Muscle layer of duodenum (tissue), 2 donors: ENCODE measurements at regions not wholly inside any gene's neighbourhood (a gene's known extent, or its start where the extent isn't known, plus 50 kb on each side); places are given as distances from the start of the nearest gene placed in this dataset.
"Not testable (repeated sequence)": the region's sequence is repeated elsewhere in the genome, so short reads cannot be mapped to it uniquely, and the experiment has no call there.

ENCODE experiments used
- H3K27ac ChIP-seq: one replicate; pipeline ENCODE4 v1.7.0; 2013; ENCODE audit warnings: mild to moderate bottlenecking, low read length
- H3K27me3 ChIP-seq: one replicate; pipeline ENCODE4 v1.7.0; 2013; ENCODE audit warnings: low read depth, mild to moderate bottlenecking, control low read depth, low read length
- H3K36me3 ChIP-seq, 2 donors: one replicate each; pipeline ENCODE4 v1.7.0; 2013; ENCODE audit warnings: low read length in 2 of 2, control low read depth in 1 of 2, mild to moderate bottlenecking in 1 of 2; ENCODE audit not compliant: insufficient read depth in 2 of 2, control insufficient read depth in 1 of 2
- H3K4me1 ChIP-seq, 2 donors: one replicate each; pipeline ENCODE4 v1.7.0; 2013; ENCODE audit warnings: low read length in 2 of 2, mild to moderate bottlenecking in 2 of 2, control low read depth in 1 of 2, moderate library complexity in 1 of 2; ENCODE audit not compliant: insufficient read depth in 2 of 2, control insufficient read depth in 1 of 2
- H3K4me3 ChIP-seq, 2 donors: one replicate each; pipeline ENCODE4 v1.7.0; 2013; ENCODE audit warnings: low read length in 2 of 2, low read depth in 1 of 2, mild to moderate bottlenecking in 1 of 2
- H3K9me3 ChIP-seq, 2 donors: one replicate each; pipeline ENCODE4 v1.7.0; 2013; ENCODE audit warnings: low read length in 2 of 2, control low read depth in 1 of 2, mild to moderate bottlenecking in 1 of 2; ENCODE audit not compliant: control insufficient read depth in 1 of 2
- donor health status: healthy.

GRCh38 chr20:58042591-58042990, 185.9 kb downstream of the ANKRD60 start:
- H3K36me3 ChIP-seq: no peaks in the 10 kb centered on the region
- no peaks in the 10 kb centered on the region for H3K9me3 ChIP-seq
- no peak overlapping the region for H3K4me3 ChIP-seq
- no peaks in the 10 kb centered on the region for H3K27me3 ChIP-seq
- H3K4me1 ChIP-seq: no peaks in the 10 kb centered on the region
- no peak overlapping the region for H3K27ac ChIP-seq

- Histone ChIP-seq H3K27ac (no peak overlapping the region), H3K36me3 (no peaks in the 10 kb centered on the region), H3K9me3 (no peaks in the 10 kb centered on the region), H3K27me3 (no peaks in the 10 kb centered on the region), H3K4me1 (no peaks in the 10 kb centered on the region), H3K4me3 (no peak overlapping the region)
Measured at GRCh38 chr20:58040447-58041290, 187.8 kb downstream of the ANKRD60 start.

DNA sequence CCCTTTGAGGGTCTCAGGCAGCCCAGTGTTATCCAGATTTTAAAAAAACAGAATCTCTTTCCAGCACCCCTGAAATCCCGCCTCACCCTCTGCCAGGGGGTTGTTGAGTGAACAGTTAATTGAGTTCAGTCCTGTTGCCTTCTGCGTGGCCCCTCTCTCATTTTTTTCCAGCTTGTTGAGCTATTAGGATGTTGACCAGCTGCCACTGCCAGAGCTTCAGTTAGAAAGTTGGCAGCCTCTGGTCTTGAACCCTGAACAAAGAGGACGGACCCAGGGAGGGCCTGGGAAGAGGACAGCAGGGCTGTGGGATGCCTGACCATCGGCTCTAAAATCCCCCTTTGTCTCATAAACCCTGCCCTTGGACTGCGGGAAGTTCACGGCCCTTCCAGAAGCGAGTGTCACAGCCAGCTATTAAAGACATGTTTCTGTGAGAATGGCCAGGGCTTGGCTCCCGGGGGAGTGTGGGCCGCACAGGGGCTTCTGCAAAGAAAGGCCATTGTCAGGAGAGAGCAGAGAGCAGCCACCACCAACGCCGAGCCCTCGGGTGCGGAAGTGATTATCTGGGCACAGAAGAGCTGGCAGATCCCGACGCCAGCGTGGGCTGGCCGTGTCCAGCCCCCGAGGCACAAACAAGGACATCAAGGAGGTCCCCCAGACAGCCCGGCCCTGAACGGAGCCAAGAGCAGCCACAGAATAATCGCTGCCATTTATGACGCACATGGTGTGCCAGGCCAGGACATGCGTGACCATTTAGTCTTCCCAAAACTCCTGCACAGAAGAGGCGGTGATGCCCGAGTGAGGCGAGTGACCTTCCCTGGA, 189.0 kb downstream of the ANKRD60 start:
- H3K27ac ChIP-seq: peak overlapping the region; percentile 40
- no peaks in the 10 kb centered on the region for H3K9me3 ChIP-seq
- H3K36me3 ChIP-seq: no peaks in the 10 kb centered on the region
- no peaks in the 10 kb centered on the region for H3K27me3 ChIP-seq
- H3K4me3 ChIP-seq: no peak overlapping the region
- no peaks in the 10 kb centered on the region for H3K4me1 ChIP-seq

DNA sequence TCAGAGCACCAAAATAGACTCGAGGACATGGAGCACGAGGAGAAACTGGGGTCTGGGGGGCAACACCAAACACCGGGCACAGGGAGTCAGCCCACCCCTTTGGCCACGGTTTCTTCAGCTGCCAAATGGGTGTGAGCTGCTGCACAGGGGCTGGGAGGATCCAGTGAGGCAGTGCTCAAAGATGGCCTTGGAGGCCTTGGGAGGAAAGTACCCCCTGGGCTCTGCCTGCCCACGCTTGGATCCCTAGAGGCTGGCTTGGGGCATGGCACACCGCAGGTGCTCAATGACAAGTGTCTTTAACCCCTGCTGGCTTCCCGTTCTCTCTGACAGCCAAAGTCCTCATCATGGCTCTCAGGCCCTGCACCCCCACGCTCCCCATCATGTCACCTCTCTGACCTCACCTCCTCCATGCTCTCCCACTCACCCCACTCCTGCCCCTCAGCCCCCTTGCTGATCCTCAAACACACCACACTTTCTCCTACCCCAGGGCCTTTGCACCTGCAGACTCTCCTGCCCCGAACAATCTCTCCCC, 190.3 kb downstream of the ANKRD60 start:
- no peaks in the 10 kb centered on the region for H3K4me1 ChIP-seq
- no peak overlapping the region for H3K27ac ChIP-seq
- H3K9me3 ChIP-seq: no peaks in the 10 kb centered on the region
- H3K36me3 ChIP-seq: no peaks in the 10 kb centered on the region
- H3K4me3 ChIP-seq: no peak overlapping the region
- no peaks in the 10 kb centered on the region for H3K27me3 ChIP-seq

DNA sequence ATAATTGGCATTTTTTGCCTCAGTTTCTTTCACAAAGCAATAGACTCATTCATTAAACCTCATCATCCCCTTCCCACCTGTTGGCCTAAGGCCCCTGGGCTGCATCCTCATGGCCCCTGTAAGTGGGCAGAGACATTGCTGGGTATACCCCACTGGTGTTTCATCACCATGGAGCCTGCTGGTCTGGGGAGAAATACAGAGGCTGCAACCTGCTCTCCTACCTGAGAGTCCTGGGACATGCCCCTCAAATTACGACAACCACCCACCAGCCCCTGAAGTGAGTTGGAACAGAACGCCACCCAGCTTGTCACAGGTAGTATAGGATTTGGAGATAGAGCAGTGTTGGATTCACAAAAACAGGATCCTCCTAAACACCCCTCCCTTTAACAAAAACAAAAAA, 190.8 kb downstream of the ANKRD60 start:
- Histone ChIP-seq H3K4me1 (no peaks in the 10 kb centered on the region), H3K4me3 (no peak overlapping the region), H3K27me3 (no peaks in the 10 kb centered on the region), H3K36me3 (no peaks in the 10 kb centered on the region), H3K27ac (no peak overlapping the region), H3K9me3 (no peaks in the 10 kb centered on the region)

DNA sequence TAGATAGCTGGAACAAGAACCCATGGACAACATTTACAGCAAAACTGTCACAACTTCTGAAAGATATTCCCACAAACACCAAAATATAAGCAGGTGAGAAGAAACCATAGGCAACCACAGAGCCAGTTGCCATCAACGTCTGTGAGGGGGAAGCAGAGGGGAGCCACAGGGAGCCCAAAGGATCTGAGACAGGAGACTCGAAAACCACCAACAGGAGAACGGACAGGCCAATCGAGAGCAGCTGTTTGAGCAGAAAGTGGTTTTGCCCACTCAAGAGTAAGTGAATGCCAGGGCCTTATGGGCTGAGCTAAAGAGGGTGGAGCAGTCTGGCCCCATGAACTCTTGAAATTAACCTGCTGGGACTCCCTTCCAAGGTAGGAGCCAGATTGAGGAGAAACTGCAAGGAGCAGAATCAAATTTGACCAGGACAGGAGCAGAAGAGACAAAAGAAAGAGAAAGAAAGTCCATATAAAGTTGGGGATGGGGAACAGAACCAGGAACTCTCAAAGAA, 195.4 kb downstream of the ANKRD60 start:
- Histone ChIP-seq H3K36me3 (no peaks in the 10 kb centered on the region), H3K27ac (no peak overlapping the region), H3K4me1 (no peaks in the 10 kb centered on the region), H3K27me3 (no peaks in the 10 kb centered on the region), H3K9me3 (no peaks in the 10 kb centered on the region), H3K4me3 (no peak overlapping the region)

- no peak overlapping the region for H3K27ac ChIP-seq
- H3K4me3 ChIP-seq: no peak overlapping the region
- H3K4me1 ChIP-seq: no peaks in the 10 kb centered on the region
- no peaks in the 10 kb centered on the region for H3K36me3 ChIP-seq
- H3K9me3 ChIP-seq: no peaks in the 10 kb centered on the region
- no peaks in the 10 kb centered on the region for H3K27me3 ChIP-seq
Measured at GRCh38 chr20:58032599-58032998, 195.9 kb downstream of the ANKRD60 start.

DNA sequence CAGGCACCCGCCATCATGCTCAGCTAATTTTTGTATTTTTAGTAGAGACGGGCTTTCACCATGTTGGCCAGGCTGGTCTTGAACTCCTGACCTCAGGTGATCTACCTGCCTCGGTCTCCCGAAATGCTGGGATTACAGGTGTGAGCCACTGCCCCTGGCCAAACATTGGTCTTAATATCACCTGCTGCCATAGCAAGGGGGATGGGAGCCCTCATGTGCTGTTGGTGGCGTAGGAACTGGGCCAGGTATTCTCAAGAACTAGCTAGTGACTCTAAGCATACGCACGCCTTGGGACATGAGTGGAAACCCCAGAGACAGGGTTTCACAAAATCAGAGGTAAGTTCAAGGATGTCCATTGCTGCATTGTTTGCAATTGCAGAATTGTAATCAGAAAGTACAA, 197.1 kb downstream of the ANKRD60 start:
- not testable (repeated sequence) for H3K4me1 ChIP-seq, H3K9me3 ChIP-seq, H3K4me3 ChIP-seq, H3K27me3 ChIP-seq, H3K27ac ChIP-seq, H3K36me3 ChIP-seq

DNA sequence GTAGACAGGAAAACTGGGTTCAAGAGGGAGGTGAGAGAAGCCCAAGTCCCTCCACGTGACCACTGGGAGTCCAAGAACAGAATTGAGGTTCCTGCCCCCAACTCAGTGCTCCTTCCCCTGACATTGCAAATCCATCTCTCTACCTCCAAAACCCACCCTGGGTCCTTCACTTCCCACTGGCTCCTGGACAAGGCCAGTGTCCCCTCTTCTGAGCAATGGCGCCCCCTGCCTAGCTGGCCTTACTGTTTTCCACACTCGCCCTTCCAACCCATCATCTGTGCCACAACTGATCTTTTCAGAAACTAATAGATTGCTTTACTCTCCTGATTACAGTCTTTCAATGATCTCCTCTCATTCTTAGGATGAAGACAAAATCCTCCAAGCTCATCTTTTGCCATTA, 200.3 kb downstream of the ANKRD60 start:
- H3K4me1 ChIP-seq: no peaks in the 10 kb centered on the region
- no peak overlapping the region for H3K27ac ChIP-seq
- H3K36me3 ChIP-seq: no peaks in the 10 kb centered on the region
- H3K9me3 ChIP-seq: no peaks in the 10 kb centered on the region
- H3K27me3 ChIP-seq: no peaks in the 10 kb centered on the region
- no peak overlapping the region for H3K4me3 ChIP-seq

DNA sequence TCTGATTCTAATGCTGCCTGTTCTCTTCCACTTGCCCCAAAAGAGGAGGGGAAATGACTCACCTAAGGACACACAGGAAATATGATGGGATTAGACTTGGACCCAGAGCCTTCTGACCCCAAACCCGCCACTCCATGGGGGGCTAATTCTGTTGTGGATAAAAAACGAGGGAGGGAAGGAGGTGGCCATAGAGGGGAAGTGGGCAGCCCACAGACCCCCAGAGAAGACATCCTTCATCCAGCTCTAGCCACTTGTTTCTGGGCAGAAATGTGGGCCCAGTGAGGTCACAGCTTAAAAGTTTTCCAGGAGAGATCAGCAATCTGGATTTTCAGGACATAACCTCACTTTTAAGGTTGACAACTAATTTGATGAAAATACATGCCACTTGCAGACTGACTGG, 202.1 kb downstream of the ANKRD60 start:
- H3K36me3 ChIP-seq: no peaks in the 10 kb centered on the region
- no peak overlapping the region for H3K27ac ChIP-seq
- no peaks in the 10 kb centered on the region for H3K27me3 ChIP-seq
- H3K9me3 ChIP-seq: no peaks in the 10 kb centered on the region
- H3K4me1 ChIP-seq: no peaks in the 10 kb centered on the region
- no peak overlapping the region for H3K4me3 ChIP-seq

DNA sequence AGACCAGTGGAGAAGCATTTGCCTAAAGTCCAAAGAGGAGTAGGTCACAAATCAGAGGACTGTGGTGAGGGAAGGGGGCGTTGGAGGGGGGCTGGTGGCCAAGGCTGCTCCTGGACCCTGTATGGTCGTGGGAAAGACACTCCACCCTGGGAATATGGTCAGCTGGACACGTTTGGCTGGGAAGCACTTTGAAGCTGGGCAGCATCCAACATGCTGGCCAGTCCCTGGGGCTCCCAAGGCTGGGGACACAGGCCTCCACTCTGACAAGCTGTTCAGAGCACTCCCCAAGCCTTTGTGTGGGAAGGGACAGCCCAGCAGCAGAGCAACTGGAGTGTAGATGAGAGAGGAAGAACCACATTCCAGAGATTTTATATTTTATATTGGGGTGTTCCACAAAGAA, 203.2 kb downstream of the ANKRD60 start:
- Histone ChIP-seq H3K4me1 (peaks cover 0 to 6% of the 10 kb centered on the region in 2 donors), H3K9me3 (no peaks in the 10 kb centered on the region), H3K4me3 (no peak overlapping the region), H3K36me3 (no peaks in the 10 kb centered on the region), H3K27me3 (no peaks in the 10 kb centered on the region), H3K27ac (no peak overlapping the region)
